Sigmoid colon (tissue), 6 donors: ENCODE measurements at regions not wholly inside any gene's neighbourhood (a gene's known extent, or its start where the extent isn't known, plus 50 kb on each side); places are given as distances from the start of the nearest gene placed in this dataset.

Experiments used
- DNase-seq: peaks from one replicate; pipeline ENCODE4 v3.0.0-alpha.2; 2019
- H3K27ac ChIP-seq, 4 donors: fragments of 200-600 bp; sonication (generic); one replicate each; pipeline ENCODE4 v1.5.1; 2016 to 2019; ENCODE audit warnings: mild to moderate bottlenecking in 1 of 4
- H3K27me3 ChIP-seq, 3 donors: fragments of 200-600 bp; sonication (generic); one replicate each; pipeline ENCODE4 v1.5.1; 2019; ENCODE audit warnings: mild to moderate bottlenecking in 1 of 3
- H3K36me3 ChIP-seq, 4 donors: fragments of 200-600 bp; sonication (generic); one replicate each; pipeline ENCODE4 v1.5.1; 2016 to 2019
- H3K4me1 ChIP-seq, 4 donors: fragments of 200-600 bp; sonication (generic); one replicate each; pipeline ENCODE4 v1.5.1; 2017 to 2019
- H3K4me3 ChIP-seq, 4 donors: fragments of 200-600 bp; sonication (generic); one replicate each; pipeline ENCODE4 v1.5.1; 2017 to 2019; ENCODE audit warnings: mild to moderate bottlenecking in 2 of 4, moderate library complexity in 1 of 4
- H3K9me3 ChIP-seq, 4 donors: fragments of 200-600 bp in 3 of 4; sonication (generic) in 3 of 4; one replicate each; pipeline versions ENCODE4 v1.5.1 to v1.6.1; 2013 to 2019
- EP300 ChIP-seq, 4 donors: sonication (generic); formaldehyde crosslinking; IDR thresholded peaks; one replicate each; pipeline ENCODE4 v1.6.1; 2017; ENCODE audit warnings: antibody characterized with exemption in 4 of 4
- POLR2A ChIP-seq, 2 donors: fragments of 450-650 bp; IDR thresholded peaks; one replicate each; pipeline ENCODE4 v1.6.1; 2016; ENCODE audit warnings: antibody characterized with exemption in 2 of 2, mild to moderate bottlenecking in 2 of 2, moderate library complexity in 2 of 2
- POLR2AphosphoS5 ChIP-seq, 4 donors: sonication (generic); formaldehyde crosslinking; IDR thresholded peaks; one replicate each; pipeline ENCODE4 v1.6.1; 2017; ENCODE audit warnings: antibody characterized with exemption in 4 of 4
- WGBS, 2 donors: extraction: QIAGEN DNeasy Blood & Tissue Kit; methylation state at CpG; one replicate each; pipeline ENCODE4 v1.1.7; 2013; 5-methylcytosine and 5-hydroxymethylcytosine counted together
- intact Hi-C: fragments of 100-400 bp; cut with DNase I; formaldehyde crosslinking; loops from one replicate; pipeline ENCODE4 v1.15.1; 2023
- TF ChIP-seq, protein P1 (sequence below), 4 experiments: fragments of 450-650 bp in 3 of 4; fragments of 200-600 bp in 1 of 4; IDR thresholded peaks; one replicate each; pipeline ENCODE4 v1.5.1; 2016 to 2019; ENCODE audit warnings: antibody characterized with exemption in 4 of 4, mild to moderate bottlenecking in 3 of 4, moderate library complexity in 2 of 4
- donor health status: healthy with polysubstance abuse.
- donor health status: healthy.

- TF ChIP-seq, protein P1, sequence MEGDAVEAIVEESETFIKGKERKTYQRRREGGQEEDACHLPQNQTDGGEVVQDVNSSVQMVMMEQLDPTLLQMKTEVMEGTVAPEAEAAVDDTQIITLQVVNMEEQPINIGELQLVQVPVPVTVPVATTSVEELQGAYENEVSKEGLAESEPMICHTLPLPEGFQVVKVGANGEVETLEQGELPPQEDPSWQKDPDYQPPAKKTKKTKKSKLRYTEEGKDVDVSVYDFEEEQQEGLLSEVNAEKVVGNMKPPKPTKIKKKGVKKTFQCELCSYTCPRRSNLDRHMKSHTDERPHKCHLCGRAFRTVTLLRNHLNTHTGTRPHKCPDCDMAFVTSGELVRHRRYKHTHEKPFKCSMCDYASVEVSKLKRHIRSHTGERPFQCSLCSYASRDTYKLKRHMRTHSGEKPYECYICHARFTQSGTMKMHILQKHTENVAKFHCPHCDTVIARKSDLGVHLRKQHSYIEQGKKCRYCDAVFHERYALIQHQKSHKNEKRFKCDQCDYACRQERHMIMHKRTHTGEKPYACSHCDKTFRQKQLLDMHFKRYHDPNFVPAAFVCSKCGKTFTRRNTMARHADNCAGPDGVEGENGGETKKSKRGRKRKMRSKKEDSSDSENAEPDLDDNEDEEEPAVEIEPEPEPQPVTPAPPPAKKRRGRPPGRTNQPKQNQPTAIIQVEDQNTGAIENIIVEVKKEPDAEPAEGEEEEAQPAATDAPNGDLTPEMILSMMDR (IDR thresholded peaks at IDR 0.05), result no peak
- TF ChIP-seq EP300 (IDR thresholded peaks at IDR 0.05), result no peak
- no peak for TF ChIP-seq POLR2AphosphoS5 (IDR thresholded peaks at IDR 0.05)
- TF ChIP-seq POLR2A (IDR thresholded peaks at IDR 0.05), result no peak
- no peaks in the 10 kb centered on the region for H3K27me3 ChIP-seq
- H3K4me1 ChIP-seq, result no peaks in the 10 kb centered on the region
- no peak overlapping the region for H3K27ac ChIP-seq
- H3K4me3 ChIP-seq, result no peak overlapping the region
- H3K9me3 ChIP-seq, result peaks cover 0 to 5% (median 0%) of the 10 kb centered on the region in 4 donors
- intact Hi-C loops, result no loop called here
- H3K36me3 ChIP-seq, result no peaks in the 10 kb centered on the region
- DNase-seq, result no peak
Measured at GRCh38 chr7:16113058-16113457, 308.3 kb downstream of the CRPPA start.

- TF ChIP-seq POLR2A (IDR thresholded peaks at IDR 0.05) (no peak), POLR2AphosphoS5 (IDR thresholded peaks at IDR 0.05) (no peak), EP300 (IDR thresholded peaks at IDR 0.05) (no peak)
- TF ChIP-seq, protein P1 (IDR thresholded peaks at IDR 0.05), result no peak
- Histone ChIP-seq H3K27me3 (no peaks in the 10 kb centered on the region), H3K9me3 (peaks cover 4 to 11% (median 10%) of the 10 kb centered on the region in 4 donors), H3K4me3 (no peak overlapping the region), H3K27ac (no peak overlapping the region), H3K36me3 (no peaks in the 10 kb centered on the region), H3K4me1 (no peaks in the 10 kb centered on the region)
- intact Hi-C loops, result no loop called here
- no peak for DNase-seq
- 89 to 98% methylated on average over 2 of the region's 2 CpGs for WGBS, 2 donors
Measured at GRCh38 chr7:16106869-16107268, 314.5 kb downstream of the CRPPA start.

DNA sequence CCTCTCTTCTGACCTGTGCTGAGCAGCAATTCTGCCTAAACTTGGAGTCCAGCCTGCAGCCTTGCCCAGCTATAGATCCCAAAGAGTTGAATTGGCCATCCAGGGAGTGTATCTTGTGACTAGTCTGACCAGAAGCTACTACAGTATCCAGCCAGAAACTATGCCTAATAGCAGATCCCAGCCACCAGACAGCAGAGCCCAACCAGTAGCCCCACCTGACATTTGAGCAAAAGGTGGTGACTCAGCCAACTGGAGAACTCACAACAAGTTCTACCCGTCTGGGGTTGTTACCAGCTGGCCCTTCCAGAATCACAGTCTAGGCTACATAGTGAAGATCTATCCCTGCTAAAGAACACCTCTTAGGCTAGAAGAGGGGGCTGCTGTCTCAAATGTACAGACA is 315.0 kb downstream of the CRPPA start:
- WGBS, 2 donors, result 96 to 99% methylated on average over 1 of the region's 1 CpG
- H3K27ac ChIP-seq, result no peak overlapping the region
- H3K27me3 ChIP-seq, result no peaks in the 10 kb centered on the region
- peaks cover 7 to 11% (median 10%) of the 10 kb centered on the region in 4 donors for H3K9me3 ChIP-seq
- H3K36me3 ChIP-seq, result no peaks in the 10 kb centered on the region
- TF ChIP-seq, protein P1 (IDR thresholded peaks at IDR 0.05), result no peak
- no peak for TF ChIP-seq POLR2A (IDR thresholded peaks at IDR 0.05)
- TF ChIP-seq EP300 (IDR thresholded peaks at IDR 0.05), result no peak
- TF ChIP-seq POLR2AphosphoS5 (IDR thresholded peaks at IDR 0.05), result no peak
- no peak for DNase-seq
- H3K4me3 ChIP-seq, result no peak overlapping the region
- no peaks in the 10 kb centered on the region for H3K4me1 ChIP-seq
- intact Hi-C loops, result no loop called here

- no peak overlapping the region for H3K4me3 ChIP-seq
- intact Hi-C loops, result no loop called here
- no peak for DNase-seq
- no peak overlapping the region for H3K27ac ChIP-seq
- H3K27me3 ChIP-seq, result no peaks in the 10 kb centered on the region
- TF ChIP-seq POLR2A (IDR thresholded peaks at IDR 0.05) (no peak), POLR2AphosphoS5 (IDR thresholded peaks at IDR 0.05) (no peak)
- H3K9me3 ChIP-seq, result peaks cover 0 to 4% (median 1%) of the 10 kb centered on the region in 4 donors
- H3K4me1 ChIP-seq, result no peaks in the 10 kb centered on the region
- H3K36me3 ChIP-seq, result no peaks in the 10 kb centered on the region
- 88 to 93% methylated on average over 2 of the region's 2 CpGs for WGBS, 2 donors
Measured at GRCh38 chr7:16099302-16099849, 322.0 kb downstream of the CRPPA start.

DNA sequence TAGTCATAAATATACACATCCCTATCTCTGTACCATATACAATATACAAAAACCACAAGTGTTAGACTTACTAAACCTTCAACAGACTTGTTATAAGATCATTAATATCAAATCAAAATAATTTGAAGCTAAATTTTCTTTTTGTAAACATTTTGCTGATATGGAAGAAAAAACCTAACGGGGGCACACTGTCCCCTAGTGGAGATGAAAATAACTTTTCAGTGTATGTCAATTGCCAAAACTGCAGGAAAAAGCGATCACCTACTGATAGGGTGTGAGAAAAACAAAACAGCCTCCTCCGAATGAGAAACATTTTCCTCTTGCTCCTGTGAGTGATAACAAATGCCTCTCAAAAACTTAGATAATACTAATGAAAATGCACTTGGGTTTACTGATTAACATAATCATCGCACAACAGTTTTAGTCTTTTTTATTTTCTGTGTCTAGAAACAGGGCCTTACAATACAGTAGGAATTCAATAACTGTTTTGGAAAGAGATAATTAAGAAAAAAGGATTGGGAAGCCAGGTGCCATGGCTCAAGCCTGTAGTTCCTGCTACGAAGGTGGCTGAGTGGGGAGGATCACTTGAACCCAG is 322.7 kb downstream of the CRPPA start:
- Histone ChIP-seq H3K9me3 (peaks cover 0 to 4% (median 1%) of the 10 kb centered on the region in 4 donors), H3K27ac (no peak overlapping the region), H3K36me3 (no peaks in the 10 kb centered on the region), H3K4me3 (no peak overlapping the region), H3K27me3 (no peaks in the 10 kb centered on the region), H3K4me1 (no peaks in the 10 kb centered on the region)
- WGBS, 2 donors, result 53 to 82% methylated on average over 5 of the region's 5 CpGs
- no peak for DNase-seq
- intact Hi-C loops, result no loop called here
- TF ChIP-seq EP300 (IDR thresholded peaks at IDR 0.05) (no peak), POLR2A (IDR thresholded peaks at IDR 0.05) (no peak), POLR2AphosphoS5 (IDR thresholded peaks at IDR 0.05) (no peak)
- TF ChIP-seq, protein P1 (IDR thresholded peaks at IDR 0.05), result peak in 2 of 4 experiments; percentile 22 to 49
